Dedifferentiated amniotic fluid mesenchymal stem cell (primary cell): ENCODE measurements at regions not wholly inside any gene's neighbourhood (a gene's known extent, or its start where the extent isn't known, plus 50 kb on each side); places are given as distances from the start of the nearest gene placed in this dataset.
"Not testable (repeated sequence)": the region's sequence is repeated elsewhere in the genome, so short reads cannot be mapped to it uniquely, and the experiment has no call there.

Experiments used
- DNase-seq: peaks from one replicate; pipeline ENCODE4 v3.0.0-alpha.2; 2016; ENCODE audit errors: extremely low spot score

- DNase-seq: no peak
Observed at GRCh38 chr14:30373053-30373452, 185.9 kb upstream of the G2E3 start.

GRCh38 chr14:30373526-30373925 lies 185.4 kb upstream of the G2E3 start:
- DNase-seq: no peak

GRCh38 chr14:30375296-30375892 lies 183.6 kb upstream of the G2E3 start:
- DNase-seq: no peak

GRCh38 chr14:30381861-30382480 lies 177.0 kb upstream of the G2E3 start:
- DNase-seq: no peak

GRCh38 chr14:30385925-30386324 lies 173.0 kb upstream of the G2E3 start:
- DNase-seq: no peak

- no peak for DNase-seq
Observed at GRCh38 chr14:30387871-30388270, 171.1 kb upstream of the G2E3 start.

GRCh38 chr14:30389134-30389876 lies 169.7 kb upstream of the G2E3 start:
- no peak for DNase-seq

GRCh38 chr14:30389877-30390385 lies 169.0 kb upstream of the G2E3 start:
- DNase-seq: no peak

GRCh38 chr14:30395065-30395464 lies 163.9 kb upstream of the G2E3 start:
- DNase-seq: no peak

GRCh38 chr14:30402846-30403245 lies 156.1 kb upstream of the G2E3 start:
- no peak for DNase-seq

- no peak for DNase-seq
Observed at GRCh38 chr14:30403791-30404190, 155.2 kb upstream of the G2E3 start.

GRCh38 chr14:30409508-30410015 lies 149.4 kb upstream of the G2E3 start:
- DNase-seq: not testable (repeated sequence)

- DNase-seq: no peak
Observed at GRCh38 chr14:30410986-30411385, 148.0 kb upstream of the G2E3 start.

- DNase-seq: not testable (repeated sequence)
Observed at GRCh38 chr14:30413184-30413583, 145.8 kb upstream of the G2E3 start.

GRCh38 chr14:30417121-30417520 lies 141.8 kb upstream of the G2E3 start:
- DNase-seq: no peak

GRCh38 chr14:30417999-30418398 lies 141.0 kb upstream of the G2E3 start:
- DNase-seq: no peak

- DNase-seq: no peak
Observed at GRCh38 chr14:30419037-30419436, 139.9 kb upstream of the G2E3 start.

- DNase-seq: no peak
Observed at GRCh38 chr14:30420515-30420914, 138.4 kb upstream of the G2E3 start.

- no peak for DNase-seq
Observed at GRCh38 chr14:30426463-30426862, 132.5 kb upstream of the G2E3 start.

- no peak for DNase-seq
Observed at GRCh38 chr14:30427401-30427800, 131.6 kb upstream of the G2E3 start.

GRCh38 chr14:30427846-30428245 lies 131.1 kb upstream of the G2E3 start:
- DNase-seq: no peak

- no peak for DNase-seq
Observed at GRCh38 chr14:30431552-30431951, 127.4 kb upstream of the G2E3 start.

- DNase-seq: no peak
Observed at GRCh38 chr14:30440961-30441360, 118.0 kb upstream of the G2E3 start.
